Upper lobe of right lung (tissue), 1 donor: ENCODE measurements at regions not wholly inside any gene's neighbourhood (a gene's known extent, or its start where the extent isn't known, plus 50 kb on each side); places are given as distances from the start of the nearest gene placed in this dataset.

Experiments
- ATAC-seq: fragments of 200-7000 bp; cut with Tn5 transposase; one replicate; pipeline ENCODE4 v1.9.1; 2020; ENCODE audit warnings: mild to moderate bottlenecking, moderate library complexity
- DNase-seq: peaks from one replicate; pipeline ENCODE4 v3.0.0-alpha.2; 2020
- H3K27ac ChIP-seq: fragments of 200-600 bp; one replicate; pipeline ENCODE4 v1.8.0; 2022
- H3K27me3 ChIP-seq: fragments of 200-600 bp; one replicate; pipeline ENCODE4 v1.8.0; 2022; ENCODE audit warnings: mild to moderate bottlenecking
- H3K36me3 ChIP-seq: fragments of 200-600 bp; one replicate; pipeline ENCODE4 v1.8.0; 2022
- H3K4me1 ChIP-seq: fragments of 200-600 bp; one replicate; pipeline ENCODE4 v1.8.0; 2022
- H3K4me3 ChIP-seq: fragments of 200-600 bp; one replicate; pipeline ENCODE4 v1.8.0; 2022; ENCODE audit warnings: mild to moderate bottlenecking
- H3K9me3 ChIP-seq: fragments of 200-600 bp; one replicate; pipeline ENCODE4 v1.8.0; 2022
- CTCF ChIP-seq: fragments of 200-600 bp; IDR thresholded peaks from one replicate; pipeline ENCODE4 v1.8.0; 2022; ENCODE audit warnings: antibody characterized with exemption
- intact Hi-C: fragments of 100-400 bp; cut with DNase I; formaldehyde crosslinking; loops from one replicate; pipeline ENCODE4 v1.11.0; 2022
- donor health status: DM: no; HTN: yes; CAD: no; lungs with severe emphysema.

- Histone ChIP-seq H3K27ac (no peak overlapping the region), H3K36me3 (no peaks in the 10 kb centered on the region), H3K4me3 (no peak overlapping the region), H3K27me3 (no peaks in the 10 kb centered on the region), H3K4me1 (no peaks in the 10 kb centered on the region), H3K9me3 (no peaks in the 10 kb centered on the region)
- DNase-seq: no peak
- no peak for TF ChIP-seq CTCF
- intact Hi-C loops: no loop called here
- no peak for ATAC-seq
Measured at GRCh38 chr1:96365596-96366390, 355.8 kb upstream of the PTBP2 start.

- no peak for TF ChIP-seq CTCF
- Histone ChIP-seq H3K36me3 (no peaks in the 10 kb centered on the region), H3K4me1 (no peaks in the 10 kb centered on the region), H3K27me3 (no peaks in the 10 kb centered on the region), H3K4me3 (no peak overlapping the region), H3K27ac (no peak overlapping the region), H3K9me3 (no peaks in the 10 kb centered on the region)
- intact Hi-C loops: no loop called here
- ATAC-seq (no peak), DNase-seq (no peak)
Measured at GRCh38 chr1:96366516-96366915, 355.1 kb upstream of the PTBP2 start.

- intact Hi-C loops: no loop called here
- DNase-seq (no peak), ATAC-seq (no peak)
- no peaks in the 10 kb centered on the region for H3K27me3 ChIP-seq
- H3K9me3 ChIP-seq: no peaks in the 10 kb centered on the region
- H3K36me3 ChIP-seq: no peaks in the 10 kb centered on the region
- no peak overlapping the region for H3K27ac ChIP-seq
- no peaks in the 10 kb centered on the region for H3K4me1 ChIP-seq
- no peak for TF ChIP-seq CTCF
- H3K4me3 ChIP-seq: no peak overlapping the region
Measured at GRCh38 chr1:96367791-96368190, 353.8 kb upstream of the PTBP2 start.

- DNase-seq: no peak
- no peaks in the 10 kb centered on the region for H3K36me3 ChIP-seq
- no peak overlapping the region for H3K4me3 ChIP-seq
- TF ChIP-seq CTCF: no peak
- H3K4me1 ChIP-seq: no peaks in the 10 kb centered on the region
- intact Hi-C loops: no loop called here
- no peak overlapping the region for H3K27ac ChIP-seq
- ATAC-seq: no peak
- H3K27me3 ChIP-seq: no peaks in the 10 kb centered on the region
- H3K9me3 ChIP-seq: no peaks in the 10 kb centered on the region
Measured at GRCh38 chr1:96370757-96371156, 350.8 kb upstream of the PTBP2 start.

- no peaks in the 10 kb centered on the region for H3K27me3 ChIP-seq
- H3K36me3 ChIP-seq: no peaks in the 10 kb centered on the region
- TF ChIP-seq CTCF: no peak
- ATAC-seq: no peak
- no peak overlapping the region for H3K27ac ChIP-seq
- intact Hi-C loops: no loop called here
- no peaks in the 10 kb centered on the region for H3K4me1 ChIP-seq
- DNase-seq: no peak
- H3K9me3 ChIP-seq: no peaks in the 10 kb centered on the region
- no peak overlapping the region for H3K4me3 ChIP-seq
Measured at GRCh38 chr1:96372881-96373280, 348.7 kb upstream of the PTBP2 start.
